ENCODE measurements at regions not wholly inside any gene's neighbourhood (a gene's known extent, or its start where the extent isn't known, plus 50 kb on each side); places are given as distances from the start of the nearest gene placed in this dataset.

- no peak for TF ChIP-seq ELK1 (IDR thresholded peaks at IDR 0.05; ENCODE audit: low read depth, low read length)
- TF ChIP-seq EGR1 (IDR thresholded peaks at IDR 0.05; ENCODE audit: borderline replicate concordance in 1 of 2, low read depth in 2 of 2, low read length in 2 of 2), result no peak
- TF ChIP-seq POLR2AphosphoS5 (IDR thresholded peaks at IDR 0.05; ENCODE audit: low read length), result no peak
- no peak for TF ChIP-seq RAD21 (IDR thresholded peaks at IDR 0.05; ENCODE audit: insufficient read depth, low read depth, low read length)
- TF ChIP-seq POLR2A (IDR thresholded peaks at IDR 0.05; ENCODE audit: low read depth, low read length), result no peak
- TF ChIP-seq POLR2AphosphoS2 (IDR thresholded peaks at IDR 0.05; ENCODE audit: low read depth, low read length), result no peak
- no peak for TF ChIP-seq CTCF (IDR thresholded peaks at IDR 0.05 in 2 of 3, conservative IDR thresholded peaks at IDR 0.05 in 1 of 3; ENCODE audit: control insufficient read depth in 2 of 3, extremely low read depth in 1 of 3, insufficient read depth in 1 of 3, low read depth in 3 of 3, low read length in 3 of 3)
- TF ChIP-seq NRF1 (conservative IDR thresholded peaks at IDR 0.05; ENCODE audit: low read depth, low read length), result no peak
- TF ChIP-seq JUND (IDR thresholded peaks at IDR 0.05; ENCODE audit: low read depth, low read length), result no peak
- TF ChIP-seq USF1 (IDR thresholded peaks at IDR 0.05; ENCODE audit: borderline replicate concordance, extremely low read length, insufficient read depth, low read depth, low read length), result no peak
- TF ChIP-seq FOXM1 (IDR thresholded peaks at IDR 0.05; ENCODE audit: low read depth, low read length), result no peak
- no peak for TF ChIP-seq SMC3 (IDR thresholded peaks at IDR 0.05; ENCODE audit: borderline replicate concordance, low read length)
Measured at GRCh38 chr4:181685461-181685860, 557.7 kb upstream of the TENM3 start.

Data from GM12878 (cell line).